Mononuclear cell (primary cell): ENCODE measurements at regions not wholly inside any gene's neighbourhood (a gene's known extent, or its start where the extent isn't known, plus 50 kb on each side); places are given as distances from the start of the nearest gene placed in this dataset.
"Not testable (repeated sequence)": the region's sequence is repeated elsewhere in the genome, so short reads cannot be mapped to it uniquely, and the experiment has no call there.

Experiments used
- H3K27me3 ChIP-seq: 2 replicates; pipeline ENCODE4 v1.6.0; 2011; ENCODE audit warnings: low read length, control low read depth; ENCODE audit not compliant: insufficient read depth
- H3K4me1 ChIP-seq: 2 replicates; pipeline ENCODE4 v1.5.1; 2011; ENCODE audit warnings: mild to moderate bottlenecking, low read length, control low read depth; ENCODE audit not compliant: insufficient read depth
- H3K4me3 ChIP-seq: 2 replicates; pipeline ENCODE4 v1.5.1; 2011; ENCODE audit warnings: mild to moderate bottlenecking, low read length, moderate library complexity
- H3K9me3 ChIP-seq: 2 replicates; pipeline ENCODE4 v1.5.1; 2011; ENCODE audit warnings: low read depth, mild to moderate bottlenecking, control low read depth, low read length

DNA sequence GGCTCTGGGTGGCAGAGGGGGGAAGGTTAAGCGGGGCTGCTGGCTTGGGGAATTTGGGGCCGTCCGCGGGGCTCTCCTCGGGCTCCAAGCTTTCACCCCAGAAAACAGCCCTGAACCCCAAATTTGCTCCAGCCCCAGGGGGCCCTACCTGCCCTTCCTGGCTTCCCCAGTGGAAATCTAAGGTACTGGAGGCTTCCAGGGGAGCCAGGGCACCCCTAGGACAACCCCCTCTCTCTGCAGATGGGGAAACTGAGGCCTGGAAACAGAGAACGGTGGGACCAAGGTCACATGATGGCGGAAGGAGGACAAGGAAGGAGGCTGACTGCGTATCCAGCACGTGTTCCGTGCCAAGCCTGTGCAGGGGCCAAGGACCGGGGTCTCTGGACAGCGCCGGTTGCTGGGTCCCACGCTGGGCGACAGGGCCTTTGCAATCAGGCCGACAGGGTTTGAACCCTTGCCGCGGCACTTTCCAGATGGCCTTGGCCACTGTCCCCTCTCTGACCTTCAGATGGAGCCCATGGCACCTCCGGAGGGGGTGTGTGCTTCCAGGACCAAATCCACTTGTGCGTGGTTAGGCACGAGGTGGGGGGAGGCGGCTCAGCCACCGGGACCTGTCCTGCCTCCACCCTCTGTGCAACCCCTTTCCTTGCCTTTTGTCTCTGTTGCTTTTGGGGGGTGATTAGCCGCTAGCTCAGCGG is 183.1 kb downstream of the C9orf50 start:
- peak overlapping the region; percentile 26 for H3K4me3 ChIP-seq
- no peaks in the 10 kb centered on the region for H3K9me3 ChIP-seq
- H3K4me1 ChIP-seq, result peaks cover 26% of the 10 kb centered on the region
- H3K27me3 ChIP-seq, result peaks cover 33% of the 10 kb centered on the region

DNA sequence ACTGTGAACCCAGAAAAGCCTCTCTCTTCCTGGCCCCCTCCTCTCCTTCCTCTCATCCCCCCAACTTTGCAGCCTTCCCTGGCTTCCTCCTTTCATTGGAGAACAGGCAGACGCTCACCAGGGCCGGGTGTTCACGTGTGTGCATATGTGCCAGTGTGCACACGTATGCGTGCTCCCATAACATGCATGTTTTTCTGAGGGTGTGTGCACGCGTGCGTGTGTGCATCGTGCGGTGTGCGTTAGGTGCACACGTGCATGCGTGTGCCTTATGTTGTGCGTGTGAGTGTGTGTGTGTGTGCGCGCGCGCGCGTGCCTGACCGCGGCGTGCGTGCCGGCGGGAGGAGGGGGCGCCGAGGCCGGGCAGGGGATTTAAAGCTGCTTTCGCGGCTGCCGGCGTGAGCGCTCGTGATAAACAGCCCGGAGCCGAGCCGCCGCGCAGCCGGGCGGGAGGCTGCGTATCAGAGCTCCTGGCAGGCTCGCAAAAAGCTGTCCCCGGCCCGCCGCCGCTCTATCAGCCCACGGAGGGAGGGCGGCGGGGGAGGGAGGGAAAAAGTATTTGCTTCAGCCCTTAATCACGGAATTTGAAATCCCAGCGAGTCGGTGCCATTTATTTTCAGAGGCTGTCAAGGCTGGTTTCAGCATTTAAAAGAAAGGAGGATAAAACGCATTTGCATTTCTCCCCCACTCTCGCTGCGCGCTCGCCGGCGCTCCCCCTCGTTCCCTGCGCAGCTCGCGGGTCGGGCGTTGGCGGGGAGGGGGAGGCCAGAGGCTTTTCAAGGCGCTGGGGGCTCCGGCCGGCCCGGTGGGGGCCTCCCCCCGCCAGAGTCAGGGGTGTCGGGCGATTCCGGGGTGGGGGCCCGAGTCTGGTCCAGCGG is 183.9 kb downstream of the C9orf50 start:
- Histone ChIP-seq H3K27me3 (peaks cover 33% of the 10 kb centered on the region), H3K4me1 (peaks cover 26% of the 10 kb centered on the region), H3K9me3 (no peaks in the 10 kb centered on the region), H3K4me3 (peak overlapping the region; percentile 26)

DNA sequence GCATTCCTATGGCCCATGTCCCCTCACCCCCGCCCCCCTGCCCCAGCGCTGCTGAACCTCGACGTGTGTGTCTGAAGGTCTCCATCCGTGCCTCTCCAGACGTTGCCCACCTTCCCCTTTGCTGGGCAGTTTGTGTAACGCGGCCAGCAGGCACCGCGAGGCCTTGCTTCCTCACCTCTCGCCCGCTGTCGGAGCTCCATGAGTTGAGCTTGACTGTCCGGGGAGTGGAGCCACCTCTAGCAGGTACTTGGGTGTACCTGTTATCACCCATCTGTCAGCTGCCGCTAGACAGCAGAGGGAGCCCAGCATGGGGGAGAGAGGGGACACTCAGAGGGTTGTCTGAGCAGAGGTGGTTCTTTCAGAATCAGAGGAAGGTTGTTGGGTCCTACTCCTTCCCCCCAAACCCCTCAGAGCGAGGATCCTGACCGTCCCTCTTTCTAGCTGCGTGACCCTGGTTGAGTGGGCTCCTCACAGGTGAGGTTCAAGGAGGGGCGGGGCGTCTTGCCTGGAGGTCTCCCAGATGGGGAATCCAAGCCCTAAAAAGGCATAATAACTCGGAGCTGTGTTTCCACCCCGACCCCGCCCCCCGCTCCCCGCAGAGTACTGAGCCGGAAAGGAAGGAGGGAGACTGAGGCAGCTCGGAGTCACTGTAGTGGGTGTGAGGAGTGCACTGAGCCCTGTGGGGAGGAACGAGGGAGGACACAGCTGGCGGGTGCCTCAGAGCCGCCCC is 184.7 kb downstream of the C9orf50 start:
- peaks cover 26% of the 10 kb centered on the region for H3K4me1 ChIP-seq
- H3K27me3 ChIP-seq, result peaks cover 33% of the 10 kb centered on the region
- no peaks in the 10 kb centered on the region for H3K9me3 ChIP-seq
- H3K4me3 ChIP-seq, result no peak overlapping the region

DNA sequence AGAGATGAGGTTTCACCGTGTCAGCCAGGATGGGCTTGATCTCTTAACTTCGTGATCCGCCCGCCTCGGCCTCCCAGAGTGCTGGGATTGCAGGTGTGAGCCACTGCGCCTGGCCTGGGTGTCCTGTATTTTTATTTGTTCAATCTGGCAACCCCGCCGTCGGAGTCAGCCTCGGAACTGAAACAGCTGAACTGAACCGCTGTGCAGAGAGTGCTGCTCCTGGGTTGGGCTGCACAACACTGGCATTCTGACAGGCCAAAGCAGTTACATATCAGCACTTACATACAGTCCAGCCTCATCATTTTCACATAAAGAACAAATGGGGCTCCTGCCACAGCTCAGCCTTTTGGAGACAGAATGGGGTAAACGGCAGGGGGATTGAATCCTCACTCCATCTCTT is 185.6 kb downstream of the C9orf50 start:
- Histone ChIP-seq H3K27me3 (peaks cover 33% of the 10 kb centered on the region), H3K4me3 (no peak overlapping the region), H3K9me3 (no peaks in the 10 kb centered on the region), H3K4me1 (peaks cover 26% of the 10 kb centered on the region)

DNA sequence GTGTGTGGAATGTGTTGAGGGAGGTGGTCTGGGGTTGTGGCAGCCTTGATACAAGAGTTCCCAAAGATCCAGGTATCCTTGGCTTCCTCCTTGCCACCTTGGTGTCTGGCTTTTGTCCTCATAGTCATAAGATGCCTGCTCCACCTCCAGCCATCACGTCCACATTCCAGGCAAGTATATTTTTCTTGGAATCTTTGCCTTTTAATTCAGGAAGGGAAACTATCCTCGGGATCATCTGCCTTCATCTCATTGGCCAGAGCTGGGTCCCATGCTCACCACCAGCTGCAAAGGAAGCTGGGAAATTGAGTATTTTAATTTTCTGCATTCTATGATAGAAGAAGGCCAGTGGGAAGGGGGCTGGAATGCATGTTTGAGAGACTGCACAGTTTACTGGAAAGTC is 186.7 kb downstream of the C9orf50 start:
- Histone ChIP-seq H3K27me3 (peaks cover 29% of the 10 kb centered on the region), H3K4me3 (no peak overlapping the region), H3K4me1 (peaks cover 26% of the 10 kb centered on the region), H3K9me3 (no peaks in the 10 kb centered on the region)

DNA sequence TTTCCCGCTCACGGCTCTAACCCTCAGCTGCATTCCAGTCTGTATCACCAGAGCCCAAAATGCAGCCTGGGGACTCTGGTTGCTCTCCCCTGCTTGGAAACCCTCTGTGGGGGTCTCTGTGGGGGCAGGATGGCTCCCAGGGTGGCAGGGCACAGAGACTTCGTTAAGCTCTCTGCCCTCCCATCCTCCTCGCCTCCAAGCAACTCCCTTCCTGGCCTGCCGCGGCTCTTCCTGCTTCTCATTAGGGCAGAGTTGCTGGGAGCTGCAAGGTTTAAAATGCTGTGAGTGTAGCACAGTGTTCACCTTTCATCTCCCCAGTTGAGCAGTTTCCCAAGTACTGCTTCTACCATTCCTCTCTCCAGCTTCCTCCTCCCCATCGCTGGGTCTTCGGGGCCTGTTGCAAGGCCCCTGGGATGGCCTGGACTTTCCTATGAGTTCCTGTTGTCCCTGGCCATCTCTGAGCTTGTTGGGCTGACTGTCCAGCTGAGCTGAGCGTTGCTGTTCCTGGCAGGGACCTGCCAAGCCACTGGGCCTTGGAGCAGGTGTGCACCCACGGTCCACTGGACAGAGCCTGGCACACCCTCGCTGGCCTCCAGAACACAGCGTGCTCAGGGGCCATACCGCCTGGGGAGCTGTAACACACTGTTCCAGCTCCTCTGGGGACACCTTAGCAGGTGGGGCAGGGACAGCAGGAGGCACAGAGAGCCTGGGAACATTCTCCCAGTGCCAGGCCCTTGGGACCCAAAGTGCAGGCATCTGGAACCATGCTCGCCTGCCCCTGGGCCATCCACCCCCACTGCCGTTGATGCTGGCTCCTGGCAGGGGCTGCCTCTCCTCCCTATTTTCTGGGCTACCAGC is 188.4 kb downstream of the C9orf50 start:
- Histone ChIP-seq H3K4me1 (peaks cover 10% of the 10 kb centered on the region), H3K9me3 (no peaks in the 10 kb centered on the region), H3K4me3 (no peak overlapping the region), H3K27me3 (peaks cover 13% of the 10 kb centered on the region)

DNA sequence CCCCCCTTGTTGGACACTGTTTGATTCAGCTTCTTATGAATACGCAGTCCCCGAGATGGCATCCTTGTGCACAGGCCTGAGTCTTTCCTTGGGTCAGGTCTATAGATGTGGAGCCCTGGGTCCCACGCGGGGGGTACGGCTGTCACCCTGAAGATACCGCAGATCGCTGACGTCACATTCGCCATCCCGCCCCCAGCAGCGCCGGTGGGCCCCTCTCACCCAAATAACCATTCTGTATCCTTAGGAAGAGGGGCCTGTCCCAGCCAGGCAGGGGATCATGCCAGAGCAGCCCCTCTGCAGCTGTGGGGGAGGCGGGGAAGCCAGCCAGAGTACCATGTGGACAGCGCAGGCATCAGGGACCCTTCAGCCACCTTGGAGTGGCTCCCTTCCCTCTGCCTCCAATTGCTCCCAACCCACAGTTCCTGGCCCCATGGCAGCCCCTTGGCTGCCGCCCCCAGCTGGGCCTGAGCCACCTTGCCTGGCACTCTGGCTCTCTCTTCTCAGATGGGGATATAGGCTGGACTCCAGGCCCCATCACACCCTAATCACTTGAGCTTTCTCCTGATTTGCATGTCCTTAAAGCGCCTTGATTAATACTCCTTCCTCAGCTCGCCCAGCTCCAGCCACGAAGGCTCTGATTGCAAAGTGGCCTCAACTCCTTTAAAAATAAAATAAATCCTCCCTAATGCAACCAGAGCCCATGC is 189.8 kb downstream of the C9orf50 start:
- H3K4me1 ChIP-seq, result no peaks in the 10 kb centered on the region
- H3K9me3 ChIP-seq, result no peaks in the 10 kb centered on the region
- H3K4me3 ChIP-seq, result no peak overlapping the region
- H3K27me3 ChIP-seq, result peaks cover under 1% of the 10 kb centered on the region

DNA sequence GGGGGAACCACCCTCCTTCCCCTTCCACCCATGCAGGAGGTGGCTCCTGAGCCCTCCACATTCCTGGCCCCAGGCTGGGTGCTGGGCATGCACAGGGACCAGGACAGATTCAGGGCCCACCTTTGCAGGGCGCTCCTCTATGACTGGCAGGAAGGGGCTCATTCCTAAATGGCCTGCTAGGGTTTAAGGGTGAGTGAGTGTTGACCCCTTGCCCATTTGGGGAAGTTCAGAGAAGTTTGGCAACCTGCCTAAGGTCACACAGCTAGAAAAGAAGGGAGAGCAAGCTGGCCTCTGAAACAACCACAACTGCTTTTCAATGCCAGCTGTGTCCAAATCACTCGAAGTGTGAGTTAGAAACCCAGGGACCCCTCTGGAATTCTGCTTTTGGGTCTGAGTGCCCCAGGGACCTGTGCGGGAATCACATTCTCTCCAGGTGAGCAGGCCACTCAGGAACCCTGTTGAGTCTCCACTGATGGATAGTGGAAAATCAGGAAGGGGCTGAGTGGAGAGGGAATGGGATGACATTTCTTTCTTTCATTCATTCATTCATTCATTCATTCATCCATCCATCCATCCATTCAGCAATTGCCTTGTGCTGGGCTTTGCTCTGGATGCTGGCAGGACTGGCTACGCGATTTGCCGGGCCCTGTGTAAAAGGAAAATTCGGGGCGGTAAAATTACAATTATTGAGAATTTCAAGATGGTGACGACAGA is 191.9 kb downstream of the C9orf50 start:
- Histone ChIP-seq H3K4me3 (no peak overlapping the region), H3K4me1 (no peaks in the 10 kb centered on the region), H3K9me3 (no peaks in the 10 kb centered on the region), H3K27me3 (no peaks in the 10 kb centered on the region)

DNA sequence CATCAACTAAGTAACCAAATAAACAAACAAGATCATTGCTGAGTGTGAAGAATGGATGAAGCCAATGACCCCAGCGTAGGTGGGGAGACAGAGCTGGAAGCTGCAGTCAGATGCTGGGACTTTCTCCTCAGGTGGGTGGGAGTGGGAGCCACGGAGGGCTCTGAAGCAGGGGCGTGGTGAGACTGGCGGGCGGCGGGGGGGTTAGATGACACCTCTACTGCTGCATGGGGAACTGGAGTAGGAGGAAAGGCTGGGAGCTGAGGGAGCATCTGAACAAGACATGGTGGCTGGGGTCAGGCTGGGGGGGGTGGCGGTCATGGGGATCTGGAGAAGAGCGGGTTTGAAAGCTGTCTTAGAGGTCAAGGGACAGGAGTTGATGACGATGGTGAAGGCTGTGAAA is 193.8 kb downstream of the C9orf50 start:
- H3K27me3 ChIP-seq, result no peaks in the 10 kb centered on the region
- H3K4me3 ChIP-seq, result no peak overlapping the region
- no peaks in the 10 kb centered on the region for H3K9me3 ChIP-seq
- H3K4me1 ChIP-seq, result peaks cover 13% of the 10 kb centered on the region

DNA sequence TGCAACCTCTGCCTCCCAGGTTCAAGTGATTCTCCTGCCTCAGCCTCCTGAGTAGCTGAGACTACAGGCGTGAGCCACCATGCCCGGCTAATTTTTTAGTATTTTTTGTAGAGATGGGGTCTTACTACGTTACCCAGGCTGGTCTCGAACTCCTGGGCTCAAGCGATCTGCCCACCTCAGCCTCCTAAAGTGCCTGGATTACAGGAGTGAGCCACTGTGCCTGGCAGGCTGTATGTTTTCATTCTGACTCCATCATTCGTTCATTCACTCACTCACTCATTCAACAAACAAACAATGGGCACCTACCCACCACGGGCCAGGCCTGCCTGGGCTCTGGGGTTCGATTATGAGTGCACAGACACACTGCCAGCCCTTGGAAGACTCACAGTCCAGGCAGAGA is 197.1 kb downstream of the C9orf50 start:
- H3K27me3 ChIP-seq, H3K9me3 ChIP-seq, H3K4me3 ChIP-seq: not testable (repeated sequence)
- H3K4me1 ChIP-seq, result peaks cover 13% of the 10 kb centered on the region

DNA sequence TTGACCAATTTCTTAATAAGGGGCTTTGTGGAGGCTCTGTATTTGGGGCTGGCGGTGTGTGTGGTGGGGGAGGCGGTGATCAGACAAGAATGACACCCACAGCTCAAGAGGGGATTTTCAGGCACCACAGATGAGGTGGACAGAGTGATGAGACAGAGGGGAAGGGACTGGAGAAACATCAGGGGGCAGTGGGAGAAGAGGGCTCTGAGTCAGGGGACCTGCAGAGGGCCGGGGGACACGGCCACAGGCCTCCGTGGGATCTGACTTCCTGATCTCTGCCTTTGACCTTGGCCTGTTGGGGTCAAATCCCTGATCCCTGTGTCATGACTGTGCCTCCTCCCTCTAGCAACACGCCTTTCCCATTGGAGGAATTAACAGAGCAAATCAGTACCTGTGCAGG is 197.7 kb downstream of the C9orf50 start:
- no peaks in the 10 kb centered on the region for H3K9me3 ChIP-seq
- H3K4me1 ChIP-seq, result peaks cover 13% of the 10 kb centered on the region
- H3K27me3 ChIP-seq, result no peaks in the 10 kb centered on the region
- H3K4me3 ChIP-seq, result no peak overlapping the region

DNA sequence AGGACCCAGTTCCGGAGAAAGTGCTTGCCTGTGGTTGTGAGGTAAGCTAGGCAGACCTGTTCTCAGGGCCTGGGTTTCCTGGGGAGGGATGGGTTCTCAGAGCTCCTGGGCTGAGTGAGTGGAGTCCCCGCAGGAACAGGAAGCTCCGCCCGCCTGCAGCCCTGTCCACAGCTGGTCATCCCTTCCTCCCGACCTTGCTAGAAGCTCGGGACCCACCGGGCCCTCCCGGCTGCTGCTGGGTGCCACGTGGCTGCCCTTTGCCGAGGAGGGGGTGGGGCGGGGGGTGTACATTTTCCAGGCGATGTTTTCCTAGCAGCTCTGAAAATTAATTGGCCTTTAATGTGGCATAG is 198.1 kb downstream of the C9orf50 start:
- H3K27me3 ChIP-seq, result no peaks in the 10 kb centered on the region
- H3K4me1 ChIP-seq, result peaks cover 13% of the 10 kb centered on the region
- no peaks in the 10 kb centered on the region for H3K9me3 ChIP-seq
- H3K4me3 ChIP-seq, result no peak overlapping the region

DNA sequence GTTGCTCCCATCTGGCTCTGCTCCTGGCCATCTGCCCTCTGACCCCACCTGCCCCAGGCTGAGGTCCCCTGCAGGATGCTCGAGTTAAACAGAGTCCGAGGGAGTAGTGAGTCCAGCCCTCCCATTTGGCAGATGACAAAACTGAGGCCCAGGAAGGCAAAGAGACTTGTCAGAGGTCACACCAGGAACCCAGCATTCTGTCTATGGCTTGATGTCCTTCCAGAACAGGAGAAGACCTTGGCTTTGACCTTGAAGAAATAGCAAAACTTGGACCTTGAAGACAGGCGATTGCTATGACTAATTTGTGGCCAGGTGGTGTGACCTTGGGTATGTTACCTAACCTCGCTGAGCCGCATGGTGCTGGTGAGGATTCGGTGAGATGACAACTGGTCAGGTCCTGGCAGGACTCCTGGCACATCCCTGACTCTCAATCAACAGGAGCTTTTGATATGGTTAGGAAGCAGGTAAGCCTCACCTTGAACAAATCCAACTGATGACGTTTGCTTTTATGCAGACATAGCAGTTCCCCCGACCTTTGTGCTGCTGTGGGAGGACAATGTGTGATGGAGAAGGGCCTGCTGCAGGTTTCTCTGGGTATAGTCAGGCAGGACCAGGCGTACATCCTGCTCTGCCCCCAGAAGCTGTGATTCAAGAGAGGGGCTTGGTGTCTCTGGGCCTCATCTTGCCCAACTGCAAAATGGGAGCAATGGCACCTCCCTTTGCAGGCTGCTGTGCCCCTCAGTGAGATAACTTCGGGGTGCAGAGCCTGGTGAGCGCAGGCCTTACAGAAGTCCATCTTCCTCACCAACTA is 198.7 kb downstream of the C9orf50 start:
- Histone ChIP-seq H3K27me3 (no peaks in the 10 kb centered on the region), H3K4me1 (peaks cover 16% of the 10 kb centered on the region), H3K9me3 (no peaks in the 10 kb centered on the region), H3K4me3 (no peak overlapping the region)
